ENCODE measurements at regions not wholly inside any gene's neighbourhood (a gene's known extent, or its start where the extent isn't known, plus 50 kb on each side); places are given as distances from the start of the nearest gene placed in this dataset.

GRCh38 chr3:22523925-22524324, 679.2 kb upstream of the UBE2E2 start:
- no peak for TF ChIP-seq EP300 (IDR thresholded peaks at IDR 0.05; ENCODE audit: low read depth)
- no peak for TF ChIP-seq CTCF (IDR thresholded peaks at IDR 0.05)
